ENCODE measurements at regions not wholly inside any gene's neighbourhood (a gene's known extent, or its start where the extent isn't known, plus 50 kb on each side); places are given as distances from the start of the nearest gene placed in this dataset.

DNA sequence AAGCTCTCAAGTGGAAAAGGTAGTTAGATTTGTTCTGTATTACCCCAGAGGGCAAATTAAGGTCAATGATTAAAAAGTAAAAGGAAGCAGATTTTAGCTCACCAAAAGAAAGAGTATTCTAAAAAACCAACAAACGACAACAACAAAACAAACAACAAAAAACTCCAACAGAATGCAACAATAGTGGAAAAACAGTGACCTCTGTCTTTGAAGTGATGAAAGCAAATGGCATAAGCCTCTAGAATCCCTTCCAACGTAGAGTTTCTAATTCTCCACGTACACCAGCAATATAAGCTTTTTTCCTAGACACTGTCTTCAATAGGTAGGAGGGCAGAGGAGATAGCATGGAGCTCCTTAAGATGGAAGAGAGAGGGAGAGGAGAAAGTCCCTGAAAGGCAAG lies 359.1 kb downstream of the TTLL7 start:
- Histone ChIP-seq H3K4me3 (no peak overlapping the region), H3K4me1 (peaks cover 0 to 20% (median 10%) of the 10 kb centered on the region in 9 donors), H3K27ac (no peak overlapping the region), H3K9me3 (no peaks in the 10 kb centered on the region), H3K27me3 (no peaks in the 10 kb centered on the region), H3K36me3 (no peaks in the 10 kb centered on the region)
- TF ChIP-seq, protein P1, sequence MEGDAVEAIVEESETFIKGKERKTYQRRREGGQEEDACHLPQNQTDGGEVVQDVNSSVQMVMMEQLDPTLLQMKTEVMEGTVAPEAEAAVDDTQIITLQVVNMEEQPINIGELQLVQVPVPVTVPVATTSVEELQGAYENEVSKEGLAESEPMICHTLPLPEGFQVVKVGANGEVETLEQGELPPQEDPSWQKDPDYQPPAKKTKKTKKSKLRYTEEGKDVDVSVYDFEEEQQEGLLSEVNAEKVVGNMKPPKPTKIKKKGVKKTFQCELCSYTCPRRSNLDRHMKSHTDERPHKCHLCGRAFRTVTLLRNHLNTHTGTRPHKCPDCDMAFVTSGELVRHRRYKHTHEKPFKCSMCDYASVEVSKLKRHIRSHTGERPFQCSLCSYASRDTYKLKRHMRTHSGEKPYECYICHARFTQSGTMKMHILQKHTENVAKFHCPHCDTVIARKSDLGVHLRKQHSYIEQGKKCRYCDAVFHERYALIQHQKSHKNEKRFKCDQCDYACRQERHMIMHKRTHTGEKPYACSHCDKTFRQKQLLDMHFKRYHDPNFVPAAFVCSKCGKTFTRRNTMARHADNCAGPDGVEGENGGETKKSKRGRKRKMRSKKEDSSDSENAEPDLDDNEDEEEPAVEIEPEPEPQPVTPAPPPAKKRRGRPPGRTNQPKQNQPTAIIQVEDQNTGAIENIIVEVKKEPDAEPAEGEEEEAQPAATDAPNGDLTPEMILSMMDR (IDR thresholded peaks at IDR 0.05): peak in 1 of 9 donors; percentile 16
- no peak for ATAC-seq
- DNase-seq: no peak
- intact Hi-C loops (cut with DNase I): loop anchor here in 2 of 10 donors (2.0 to 5.0 kb wide), 2 partner anchors 53 to 127 kb away; no protein-coding TSS in a partner anchor
- WGBS, 2 donors: 82 to 84% methylated on average over 3 of the region's 3 CpGs

DNA sequence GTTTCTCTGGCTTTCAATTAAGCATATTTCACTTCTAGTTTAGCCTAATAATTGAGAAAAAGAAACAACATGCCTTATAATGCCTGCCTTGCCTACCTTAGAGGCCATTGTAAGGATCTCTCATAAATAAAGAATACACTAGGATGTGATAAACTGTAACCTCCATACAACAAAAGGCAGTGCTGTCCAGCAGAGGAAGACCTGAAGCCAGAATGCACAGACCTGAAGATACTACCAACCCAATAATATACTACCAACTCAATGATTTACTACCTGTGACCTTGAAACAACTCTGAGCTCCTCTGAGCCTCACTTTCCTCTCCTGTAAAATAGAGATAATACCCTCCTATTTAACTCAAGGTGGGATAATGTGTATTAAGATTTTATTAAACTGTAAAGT lies 361.3 kb downstream of the TTLL7 start:
- Histone ChIP-seq H3K27ac (no peak overlapping the region), H3K27me3 (no peaks in the 10 kb centered on the region), H3K4me3 (no peak overlapping the region), H3K36me3 (no peaks in the 10 kb centered on the region), H3K9me3 (no peaks in the 10 kb centered on the region), H3K4me1 (peaks cover 0 to 20% (median 10%) of the 10 kb centered on the region in 9 donors)
- ATAC-seq (no peak), DNase-seq (no peak)
- TF ChIP-seq, protein P1 (IDR thresholded peaks at IDR 0.05): no peak
- intact Hi-C loops (cut with DNase I): no loop called here

DNA sequence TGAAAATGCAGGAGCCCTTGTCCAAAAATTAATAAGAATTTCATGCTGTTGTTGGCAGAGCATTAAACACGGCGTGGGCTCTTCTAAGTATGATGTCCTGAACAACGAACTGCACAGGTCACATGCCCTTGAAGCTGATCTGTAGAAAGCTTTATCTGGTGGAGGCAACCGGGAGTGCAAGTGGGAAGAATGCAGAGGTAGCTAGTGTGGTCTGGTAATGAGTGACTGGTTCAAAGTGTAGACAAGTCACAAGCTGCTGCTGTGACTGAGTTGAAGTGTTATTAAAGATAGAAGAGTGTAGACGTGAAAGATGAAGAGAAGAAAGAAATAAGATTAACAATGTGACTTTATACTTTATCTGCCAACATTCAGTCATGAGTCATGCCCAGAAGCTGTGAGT lies 361.9 kb downstream of the TTLL7 start:
- no peaks in the 10 kb centered on the region for H3K9me3 ChIP-seq
- TF ChIP-seq, protein P1 (IDR thresholded peaks at IDR 0.05): no peak
- H3K4me3 ChIP-seq: no peak overlapping the region
- no peaks in the 10 kb centered on the region for H3K27me3 ChIP-seq
- WGBS, 2 donors: 40 to 59% methylated on average over 5 of the region's 5 CpGs
- H3K36me3 ChIP-seq: no peaks in the 10 kb centered on the region
- H3K27ac ChIP-seq: no peak overlapping the region
- intact Hi-C loops (cut with DNase I): no loop called here
- peaks cover 0 to 14% (median 10%) of the 10 kb centered on the region in 9 donors for H3K4me1 ChIP-seq
- ATAC-seq (peak in 2 of 8 donors; percentile 28 to 85), DNase-seq (no peak)

DNA sequence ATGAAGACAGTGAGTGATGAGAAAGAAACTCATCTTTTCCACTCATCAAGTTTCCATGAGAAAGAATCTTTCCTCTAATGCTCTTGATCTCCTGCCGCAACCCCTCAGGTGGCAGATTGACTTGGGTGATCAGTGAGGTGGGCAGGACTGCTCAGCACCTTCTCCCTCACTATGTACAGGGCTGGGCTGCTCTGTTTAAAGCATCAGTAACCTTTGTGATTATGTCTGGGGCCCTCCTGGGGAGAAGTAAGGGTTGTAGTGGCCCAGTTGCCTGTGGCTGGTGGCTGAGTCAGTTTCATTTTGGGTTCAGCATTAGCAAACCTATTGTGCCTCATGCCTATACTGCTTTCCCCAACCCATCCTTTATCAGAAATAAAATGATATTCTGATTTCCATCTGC lies 366.0 kb downstream of the TTLL7 start:
- WGBS, 2 donors: 94 to 98% methylated on average over 1 of the region's 1 CpG
- Histone ChIP-seq H3K4me1 (no peaks in the 10 kb centered on the region), H3K36me3 (no peaks in the 10 kb centered on the region), H3K27me3 (no peaks in the 10 kb centered on the region), H3K9me3 (no peaks in the 10 kb centered on the region), H3K27ac (no peak overlapping the region), H3K4me3 (no peak overlapping the region)
- intact Hi-C loops (cut with DNase I): loop anchor here in 1 of 10 donors (5.0 kb wide), 1 partner anchor 1104 kb away; no protein-coding TSS in a partner anchor
- no peak for DNase-seq
- TF ChIP-seq, protein P1 (IDR thresholded peaks at IDR 0.05): no peak
- no peak for ATAC-seq
